MCF 10A (cell line): ENCODE measurements at regions not wholly inside any gene's neighbourhood (a gene's known extent, or its start where the extent isn't known, plus 50 kb on each side); places are given as distances from the start of the nearest gene placed in this dataset.

Source experiments
- BruUV-seq: library from RNA; stranded (reverse); fragments of 400-500 nt; replicated peaks from 2 replicates; lab custom pipeline; 2021; lab: Mats Ljungman, UMichigan
- CTCF ChIA-PET: fragments of 300-600 bp; sonication (Branson Sonifier 250); formaldehyde crosslinking; extraction: SDS; loops from one replicate; lab custom pipeline; 2021; ENCODE audit warnings: antibody characterized with exemption, inconsistent platforms; lab: Yijun Ruan, JAX
- POLR2A ChIA-PET: fragments of 300-600, 350-650 bp; sonication (Branson Sonifier 250); formaldehyde crosslinking; extraction: SDS; loops from one replicate; lab custom pipeline; 2020; ENCODE audit warnings: antibody characterized with exemption, inconsistent platforms; lab: Yijun Ruan, JAX
- DNase-seq: peaks from one replicate; pipeline ENCODE4 v3.0.0-alpha.2; 2018; ENCODE audit not compliant: unreplicated experiment
- H3K27ac Mint-ChIP-seq: one replicate; pipeline ENCODE4 v1.8.0; 2022; ENCODE audit warnings: mild to moderate bottlenecking, low read depth, mixed read lengths; ENCODE audit not compliant: unreplicated experiment
- H3K27me3 Mint-ChIP-seq: one replicate; pipeline ENCODE4 v1.8.0; 2022; ENCODE audit warnings: mixed read lengths; ENCODE audit not compliant: insufficient read depth, unreplicated experiment
- H3K36me3 Mint-ChIP-seq: one replicate; pipeline ENCODE4 v1.8.0; 2022; ENCODE audit warnings: mild to moderate bottlenecking, moderate library complexity, mixed read lengths; ENCODE audit not compliant: insufficient read depth, unreplicated experiment
- H3K4me1 Mint-ChIP-seq: one replicate; pipeline ENCODE4 v1.8.0; 2022; ENCODE audit warnings: mixed read lengths; ENCODE audit not compliant: insufficient read depth, unreplicated experiment
- H3K4me3 Mint-ChIP-seq: one replicate; pipeline ENCODE4 v1.8.0; 2022; ENCODE audit warnings: mild to moderate bottlenecking, moderate library complexity, mixed read lengths; ENCODE audit not compliant: unreplicated experiment
- H3K9me3 Mint-ChIP-seq: one replicate; pipeline ENCODE4 v1.8.0; 2022; ENCODE audit warnings: mixed read lengths; ENCODE audit not compliant: unreplicated experiment
- intact Hi-C: fragments of 100-400 bp; cut with micrococcal nuclease; formaldehyde crosslinking; loops from 2 replicates; pipeline ENCODE4 v1.14.1; 2022
- TF ChIP-seq, protein P1 (sequence below): fragments of 200-600 bp; IDR thresholded peaks from one replicate; pipeline ENCODE4 v1.8.0; 2022; ENCODE audit warnings: antibody characterized with exemption, mild to moderate bottlenecking; ENCODE audit not compliant: unreplicated experiment

DNA sequence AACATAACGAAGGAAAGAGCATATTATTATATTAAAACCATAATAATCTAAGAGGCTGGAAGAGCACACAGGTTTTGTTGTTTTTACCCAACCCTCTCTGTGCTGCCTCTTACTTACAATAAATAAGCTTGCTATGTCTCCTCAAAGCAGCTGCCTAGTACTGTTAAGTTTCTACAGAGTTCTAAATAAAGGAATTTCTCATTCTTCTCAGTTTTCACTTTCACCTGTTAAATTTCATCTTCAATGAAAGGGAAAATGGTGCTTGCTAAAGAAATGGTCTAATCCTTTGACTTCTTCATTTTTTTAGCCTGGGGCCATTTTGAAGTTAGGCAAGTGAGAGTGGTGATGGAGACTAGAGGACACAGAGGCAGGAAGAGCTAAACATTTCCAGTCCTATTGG, 396.1 kb downstream of the MAN2A1 start:
- BruUV-seq = no TSS peak
- Mint-ChIP-seq H3K27me3 (no peaks in the 10 kb centered on the region), H3K4me1 (peaks cover 18% of the 10 kb centered on the region), H3K9me3 (no peaks in the 10 kb centered on the region), H3K27ac (peak overlapping the region; percentile 92), H3K4me3 (no peak overlapping the region), H3K36me3 (no peaks in the 10 kb centered on the region)
- no peak for DNase-seq
- intact Hi-C loops = no loop called here
- ChIA-PET POLR2A (interaction anchor here (0.6 to 2.4 kb wide), 5 partner anchors 18 to 1401 kb away, joined by 3 to 11 read pairs (median 4); no protein-coding TSS in a partner anchor), CTCF (interaction anchor here (0.6 to 1.0 kb wide), 3 partner anchors 87 to 1279 kb away, joined by 3 to 5 read pairs (median 4); no protein-coding TSS in a partner anchor)
- TF ChIP-seq, protein P1, sequence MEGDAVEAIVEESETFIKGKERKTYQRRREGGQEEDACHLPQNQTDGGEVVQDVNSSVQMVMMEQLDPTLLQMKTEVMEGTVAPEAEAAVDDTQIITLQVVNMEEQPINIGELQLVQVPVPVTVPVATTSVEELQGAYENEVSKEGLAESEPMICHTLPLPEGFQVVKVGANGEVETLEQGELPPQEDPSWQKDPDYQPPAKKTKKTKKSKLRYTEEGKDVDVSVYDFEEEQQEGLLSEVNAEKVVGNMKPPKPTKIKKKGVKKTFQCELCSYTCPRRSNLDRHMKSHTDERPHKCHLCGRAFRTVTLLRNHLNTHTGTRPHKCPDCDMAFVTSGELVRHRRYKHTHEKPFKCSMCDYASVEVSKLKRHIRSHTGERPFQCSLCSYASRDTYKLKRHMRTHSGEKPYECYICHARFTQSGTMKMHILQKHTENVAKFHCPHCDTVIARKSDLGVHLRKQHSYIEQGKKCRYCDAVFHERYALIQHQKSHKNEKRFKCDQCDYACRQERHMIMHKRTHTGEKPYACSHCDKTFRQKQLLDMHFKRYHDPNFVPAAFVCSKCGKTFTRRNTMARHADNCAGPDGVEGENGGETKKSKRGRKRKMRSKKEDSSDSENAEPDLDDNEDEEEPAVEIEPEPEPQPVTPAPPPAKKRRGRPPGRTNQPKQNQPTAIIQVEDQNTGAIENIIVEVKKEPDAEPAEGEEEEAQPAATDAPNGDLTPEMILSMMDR = no peak

DNA sequence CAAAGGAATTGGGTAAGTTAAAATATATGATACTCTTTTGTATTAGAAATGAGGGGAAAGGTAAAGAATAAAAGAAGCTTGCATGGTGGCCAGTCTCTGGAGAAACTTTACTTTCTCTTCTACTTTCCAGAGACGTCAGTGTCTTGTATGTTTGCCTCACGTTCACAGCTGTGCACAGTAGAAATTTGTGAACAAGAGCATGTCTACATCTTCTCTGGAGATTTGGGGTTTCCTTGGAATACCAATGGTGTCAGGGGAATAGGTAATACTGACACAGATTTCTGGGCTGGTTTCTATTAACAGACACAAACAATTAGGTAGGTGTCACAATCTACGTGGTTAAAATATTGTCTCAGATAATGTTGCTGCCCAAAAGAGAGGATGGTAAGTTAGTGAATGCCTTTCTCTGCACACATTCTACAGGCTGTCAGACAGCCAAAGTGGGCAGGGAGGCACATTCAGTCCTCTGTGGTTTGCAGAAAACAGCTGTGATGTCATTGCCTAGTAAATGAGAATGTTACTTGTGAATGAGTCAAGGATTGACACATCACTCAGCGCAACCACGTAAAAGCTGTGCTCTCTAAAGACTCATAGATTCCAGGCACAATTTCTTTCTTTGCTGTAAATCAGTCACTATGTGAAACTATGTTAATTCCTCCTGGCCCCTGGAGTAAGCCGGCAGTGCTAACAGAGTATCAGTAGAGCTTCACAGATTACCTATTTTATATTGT, 397.1 kb downstream of the MAN2A1 start:
- TF ChIP-seq, protein P1 = no peak

DNA sequence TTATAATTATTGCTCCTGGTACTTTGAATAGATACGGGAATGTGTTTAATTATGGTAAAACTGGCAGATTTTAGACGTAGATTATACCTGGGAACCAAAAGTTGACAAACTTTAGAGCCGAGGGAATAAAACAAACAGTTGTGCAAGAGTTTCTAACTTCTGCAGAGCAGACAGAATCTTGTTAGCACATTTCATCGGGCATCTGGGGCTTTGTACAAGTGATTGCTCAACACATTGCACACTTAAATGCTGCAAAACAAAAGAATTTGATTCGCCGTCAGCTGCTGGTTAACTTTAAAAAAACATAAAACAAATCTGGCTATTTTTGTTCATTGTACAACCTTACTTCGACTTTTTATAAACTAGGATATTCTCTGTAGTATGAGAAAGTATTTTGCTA, 398.1 kb downstream of the MAN2A1 start:
- peak overlapping the region; percentile 59 for H3K4me3 Mint-ChIP-seq
- ChIA-PET CTCF (interaction anchor here (1.1 kb wide), 1 partner anchor 397 kb away, joined by 5 read pairs; no protein-coding TSS in a partner anchor), POLR2A (interaction anchor here (0.6 to 3.4 kb wide), 13 partner anchors 11 to 1361 kb away, joined by 3 to 18 read pairs (median 6); no protein-coding TSS in a partner anchor)
- no peaks in the 10 kb centered on the region for H3K9me3 Mint-ChIP-seq
- DNase-seq = peak; percentile 77
- H3K27me3 Mint-ChIP-seq = no peaks in the 10 kb centered on the region
- no peaks in the 10 kb centered on the region for H3K36me3 Mint-ChIP-seq
- intact Hi-C loops = no loop called here
- no TSS peak for BruUV-seq
- peaks cover 22% of the 10 kb centered on the region for H3K4me1 Mint-ChIP-seq
- TF ChIP-seq, protein P1 = no peak
- peak overlapping the region; percentile 92 for H3K27ac Mint-ChIP-seq

More for the DNA sequence above, 397.1 kb downstream of the MAN2A1 start:
- peak overlapping the region; percentile 92 for H3K27ac Mint-ChIP-seq
- peaks cover 18% of the 10 kb centered on the region for H3K4me1 Mint-ChIP-seq
- H3K36me3 Mint-ChIP-seq = no peaks in the 10 kb centered on the region
- intact Hi-C loops = no loop called here
- POLR2A ChIA-PET = interaction anchor here (0.6 to 3.4 kb wide), 20 partner anchors 11 to 1511 kb away, joined by 3 to 18 read pairs (median 4); no protein-coding TSS in a partner anchor
- H3K9me3 Mint-ChIP-seq = no peaks in the 10 kb centered on the region
- H3K27me3 Mint-ChIP-seq = no peaks in the 10 kb centered on the region
- DNase-seq = peak; percentile 97
- CTCF ChIA-PET = no interaction called here
- BruUV-seq = TSS peak; percentile 90
- H3K4me3 Mint-ChIP-seq = peak overlapping the region; percentile 59
